ENCODE measurements at regions not wholly inside any gene's neighbourhood (a gene's known extent, or its start where the extent isn't known, plus 50 kb on each side); places are given as distances from the start of the nearest gene placed in this dataset.

- Histone ChIP-seq H3K27me3 (ENCODE audit: control insufficient read depth, insufficient read depth, low read length) (no peaks in the 10 kb centered on the region), H3K9me1 (ENCODE audit: insufficient read depth, low read length) (no peaks in the 10 kb centered on the region), H3K9me3 (ENCODE audit: control insufficient read depth, insufficient read depth, low read length) (peaks cover 16% of the 10 kb centered on the region), H3K9ac (ENCODE audit: low read depth, low read length) (no peak overlapping the region), H2BK5ac (ENCODE audit: low read depth, low read length, poor library complexity, severe bottlenecking) (no peak overlapping the region), H4K5ac (ENCODE audit: low read depth, low read length) (no peak overlapping the region), H3K23ac (ENCODE audit: low read depth, low read length) (no peak overlapping the region), H2AK5ac (ENCODE audit: low read depth, low read length) (no peak overlapping the region), H2BK120ac (ENCODE audit: low read depth, low read length) (no peak overlapping the region), H4K8ac (ENCODE audit: low read depth in 2 of 2, low read length in 2 of 2) (no peak overlapping the region), H2AK9ac (replicated peaks; ENCODE audit: low read depth, low read length, poor library complexity) (no peak overlapping the region), H3K4me1 (ENCODE audit: control insufficient read depth, insufficient read depth, low read length) (no peaks in the 10 kb centered on the region), H3K56ac (ENCODE audit: extremely low read depth, insufficient read depth, low read length) (no peak overlapping the region), H3K27ac (ENCODE audit: insufficient read depth, low read length) (no peak overlapping the region), H2BK20ac (ENCODE audit: low read depth, low read length) (no peak overlapping the region), H3K4me2 (ENCODE audit: low read depth, low read length) (no peak overlapping the region), H2BK15ac (ENCODE audit: low read depth, low read length) (no peak overlapping the region), H2AFZ (replicated peaks; ENCODE audit: low read length, poor library complexity) (no peak overlapping the region), H4K91ac (ENCODE audit: insufficient read depth, low read depth, low read length) (no peak overlapping the region), H3K4ac (ENCODE audit: low read depth, low read length) (no peak overlapping the region), H3K79me1 (ENCODE audit: low read depth in 1 of 2, low read length in 2 of 2) (no peaks in the 10 kb centered on the region), H3K18ac (ENCODE audit: low read depth, low read length) (no peak overlapping the region), H3K36me3 (ENCODE audit: control insufficient read depth, insufficient read depth, low read length) (no peaks in the 10 kb centered on the region), H3K4me3 (ENCODE audit: insufficient read depth, low read depth, low read length) (no peak overlapping the region), H3K14ac (replicated peaks; ENCODE audit: low read depth, low read length) (no peak overlapping the region), H4K20me1 (ENCODE audit: insufficient read depth, low read length) (no peaks in the 10 kb centered on the region)
- CTCF ChIA-PET, result no interaction called here
- no TSS peak for BruUV-seq (replicated peaks)
- ATAC-seq (ENCODE audit: low read depth), result no peak
- no peak for DNase-seq
- in situ Hi-C loops (cut with MboI; ENCODE audit: low sequenced_read_pairs), result no loop called here
- WGBS, 2 experiments (ENCODE audit: extremely low coverage in 2 of 2, insufficient read length in 1 of 2), result no CpG with 5 or more reads among the region's 4 CpGs
- dilution Hi-C loops (cut with HindIII; ENCODE audit: low sequenced_read_pairs, unreplicated experiment), result no loop called here
- intact Hi-C loops (cut with micrococcal nuclease), result no loop called here
- TF ChIP-seq CEBPB (IDR thresholded peaks at IDR 0.05; ENCODE audit: low read depth, low read length), result no peak
- TF ChIP-seq FOS (IDR thresholded peaks at IDR 0.05; ENCODE audit: low read depth, low read length), result no peak
- TF ChIP-seq ELK1 (IDR thresholded peaks at IDR 0.05; ENCODE audit: borderline replicate concordance, low read depth, low read length), result no peak
- TF ChIP-seq, protein P1, sequence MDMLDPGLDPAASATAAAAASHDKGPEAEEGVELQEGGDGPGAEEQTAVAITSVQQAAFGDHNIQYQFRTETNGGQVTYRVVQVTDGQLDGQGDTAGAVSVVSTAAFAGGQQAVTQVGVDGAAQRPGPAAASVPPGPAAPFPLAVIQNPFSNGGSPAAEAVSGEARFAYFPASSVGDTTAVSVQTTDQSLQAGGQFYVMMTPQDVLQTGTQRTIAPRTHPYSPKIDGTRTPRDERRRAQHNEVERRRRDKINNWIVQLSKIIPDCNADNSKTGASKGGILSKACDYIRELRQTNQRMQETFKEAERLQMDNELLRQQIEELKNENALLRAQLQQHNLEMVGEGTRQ (IDR thresholded peaks at IDR 0.05; ENCODE audit: low read depth, low read length), result no peak
- no peak for TF ChIP-seq CHD1 (IDR thresholded peaks at IDR 0.05; ENCODE audit: low read depth, low read length)
- TF ChIP-seq MAZ (IDR thresholded peaks at IDR 0.05; ENCODE audit: borderline replicate concordance, low read depth, low read length), result no peak
- no peak for TF ChIP-seq BHLHE40 (IDR thresholded peaks at IDR 0.05; ENCODE audit: low read depth, low read length)
- TF ChIP-seq NFE2L2 (IDR thresholded peaks at IDR 0.05; ENCODE audit: low read depth, low read length), result no peak
- no peak for TF ChIP-seq POLR2A (IDR thresholded peaks at IDR 0.05; ENCODE audit: low read depth, low read length)
- TF ChIP-seq MXI1 (IDR thresholded peaks at IDR 0.05; ENCODE audit: borderline replicate concordance, low read depth, low read length), result no peak
- TF ChIP-seq SMC3 (IDR thresholded peaks at IDR 0.05; ENCODE audit: low read depth, low read length), result no peak
- TF ChIP-seq RCOR1 (IDR thresholded peaks at IDR 0.05; ENCODE audit: insufficient replicate concordance, low read length), result no peak
- TF ChIP-seq MAFK (IDR thresholded peaks at IDR 0.05; ENCODE audit: low read depth, low read length), result no peak
- TF ChIP-seq RAD21 (IDR thresholded peaks at IDR 0.05; ENCODE audit: low read length), result no peak
- no peak for TF ChIP-seq RFX5 (IDR thresholded peaks at IDR 0.05; ENCODE audit: low read depth, low read length)
- POLR2A ChIA-PET (ENCODE audit: unreplicated experiment), result no interaction called here
Measured at GRCh38 chr7:69076566-69076965, 521.7 kb upstream of the AUTS2 start.

Data from IMR-90 (cell line).